Lower lobe of right lung (tissue), 2 donors: ENCODE measurements at regions not wholly inside any gene's neighbourhood (a gene's known extent, or its start where the extent isn't known, plus 50 kb on each side); places are given as distances from the start of the nearest gene placed in this dataset.

Experiments
- ATAC-seq, 2 donors: fragments of 200-7000 bp; cut with Tn5 transposase; one replicate each; pipeline ENCODE4 v1.9.1; 2020 to 2022; ENCODE audit warnings: mild to moderate bottlenecking in 2 of 2, moderate library complexity in 2 of 2
- DNase-seq: peaks from one replicate; pipeline ENCODE4 v3.0.0-alpha.2; 2020
- H3K27ac ChIP-seq: fragments of 200-600 bp; one replicate; pipeline ENCODE4 v1.8.0; 2022
- H3K27me3 ChIP-seq: fragments of 200-600 bp; one replicate; pipeline ENCODE4 v1.8.0; 2022; ENCODE audit warnings: low read depth
- H3K36me3 ChIP-seq: fragments of 200-600 bp; one replicate; pipeline ENCODE4 v1.8.0; 2022; ENCODE audit warnings: mild to moderate bottlenecking
- H3K4me1 ChIP-seq: fragments of 200-600 bp; one replicate; pipeline ENCODE4 v1.8.0; 2022
- H3K4me3 ChIP-seq: fragments of 200-600 bp; one replicate; pipeline ENCODE4 v1.8.0; 2022; ENCODE audit warnings: mild to moderate bottlenecking
- H3K9me3 ChIP-seq: fragments of 200-600 bp; one replicate; pipeline ENCODE4 v1.8.0; 2022
- intact Hi-C: fragments of 100-400 bp; cut with DNase I; formaldehyde crosslinking; loops from one replicate; pipeline ENCODE4 v1.11.0; 2022
- TF ChIP-seq, protein P1 (sequence below): fragments of 200-600 bp; IDR thresholded peaks from one replicate; pipeline ENCODE4 v1.8.0; 2022; ENCODE audit warnings: antibody characterized with exemption, mild to moderate bottlenecking
- donor health status: DM: no; HTN: yes; CAD: no; lungs with severe emphysema.

DNA sequence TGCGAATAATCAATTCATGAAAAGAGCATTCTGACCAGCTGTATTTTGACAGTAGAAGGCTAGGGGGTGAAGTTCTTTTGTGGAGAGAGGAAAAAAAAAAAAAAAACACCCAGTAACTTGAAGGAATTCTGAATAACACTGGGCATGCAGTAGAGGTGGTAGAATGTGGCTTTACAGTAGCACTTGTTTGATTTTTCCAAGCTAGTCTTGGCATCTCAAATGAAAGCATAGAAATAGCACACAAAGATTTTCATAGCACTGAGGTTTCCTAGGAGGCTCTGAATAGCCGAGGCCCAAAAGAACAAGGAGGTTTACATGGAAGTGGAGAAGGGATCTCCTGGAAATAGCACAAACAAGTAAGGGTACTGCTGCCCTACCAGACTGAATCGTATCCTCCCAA is 470.2 kb upstream of the CDH20 start:
- Histone ChIP-seq H3K9me3 (no peaks in the 10 kb centered on the region), H3K27ac (no peak overlapping the region), H3K4me3 (no peak overlapping the region), H3K36me3 (no peaks in the 10 kb centered on the region), H3K4me1 (no peaks in the 10 kb centered on the region), H3K27me3 (no peaks in the 10 kb centered on the region)
- DNase-seq: no peak
- TF ChIP-seq, protein P1, sequence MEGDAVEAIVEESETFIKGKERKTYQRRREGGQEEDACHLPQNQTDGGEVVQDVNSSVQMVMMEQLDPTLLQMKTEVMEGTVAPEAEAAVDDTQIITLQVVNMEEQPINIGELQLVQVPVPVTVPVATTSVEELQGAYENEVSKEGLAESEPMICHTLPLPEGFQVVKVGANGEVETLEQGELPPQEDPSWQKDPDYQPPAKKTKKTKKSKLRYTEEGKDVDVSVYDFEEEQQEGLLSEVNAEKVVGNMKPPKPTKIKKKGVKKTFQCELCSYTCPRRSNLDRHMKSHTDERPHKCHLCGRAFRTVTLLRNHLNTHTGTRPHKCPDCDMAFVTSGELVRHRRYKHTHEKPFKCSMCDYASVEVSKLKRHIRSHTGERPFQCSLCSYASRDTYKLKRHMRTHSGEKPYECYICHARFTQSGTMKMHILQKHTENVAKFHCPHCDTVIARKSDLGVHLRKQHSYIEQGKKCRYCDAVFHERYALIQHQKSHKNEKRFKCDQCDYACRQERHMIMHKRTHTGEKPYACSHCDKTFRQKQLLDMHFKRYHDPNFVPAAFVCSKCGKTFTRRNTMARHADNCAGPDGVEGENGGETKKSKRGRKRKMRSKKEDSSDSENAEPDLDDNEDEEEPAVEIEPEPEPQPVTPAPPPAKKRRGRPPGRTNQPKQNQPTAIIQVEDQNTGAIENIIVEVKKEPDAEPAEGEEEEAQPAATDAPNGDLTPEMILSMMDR: no peak
- no peak for ATAC-seq
- intact Hi-C loops: no loop called here

DNA sequence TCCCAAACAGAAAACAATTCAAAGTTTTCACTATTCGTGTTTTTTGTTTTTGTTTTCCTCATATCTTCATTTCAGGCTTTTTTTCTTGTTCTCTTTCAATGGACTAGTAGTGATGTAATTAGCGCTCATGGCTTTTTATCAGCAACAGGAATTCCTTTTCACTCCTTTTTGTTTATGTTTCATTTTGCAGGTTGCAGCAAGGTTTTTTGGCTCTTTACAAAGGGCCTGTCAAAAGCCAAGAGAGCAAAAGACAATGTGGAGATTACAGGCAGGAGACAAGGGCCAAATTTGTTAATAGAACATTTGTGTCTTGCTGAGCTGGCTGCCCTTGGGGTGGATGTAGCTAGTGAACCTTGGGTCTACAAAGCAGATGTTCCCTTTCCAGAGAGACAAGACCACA is 467.4 kb upstream of the CDH20 start:
- Histone ChIP-seq H3K4me1 (no peaks in the 10 kb centered on the region), H3K4me3 (no peak overlapping the region), H3K27ac (no peak overlapping the region), H3K9me3 (no peaks in the 10 kb centered on the region), H3K27me3 (no peaks in the 10 kb centered on the region), H3K36me3 (no peaks in the 10 kb centered on the region)
- ATAC-seq (no peak), DNase-seq (no peak)
- intact Hi-C loops: no loop called here
- TF ChIP-seq, protein P1: no peak

DNA sequence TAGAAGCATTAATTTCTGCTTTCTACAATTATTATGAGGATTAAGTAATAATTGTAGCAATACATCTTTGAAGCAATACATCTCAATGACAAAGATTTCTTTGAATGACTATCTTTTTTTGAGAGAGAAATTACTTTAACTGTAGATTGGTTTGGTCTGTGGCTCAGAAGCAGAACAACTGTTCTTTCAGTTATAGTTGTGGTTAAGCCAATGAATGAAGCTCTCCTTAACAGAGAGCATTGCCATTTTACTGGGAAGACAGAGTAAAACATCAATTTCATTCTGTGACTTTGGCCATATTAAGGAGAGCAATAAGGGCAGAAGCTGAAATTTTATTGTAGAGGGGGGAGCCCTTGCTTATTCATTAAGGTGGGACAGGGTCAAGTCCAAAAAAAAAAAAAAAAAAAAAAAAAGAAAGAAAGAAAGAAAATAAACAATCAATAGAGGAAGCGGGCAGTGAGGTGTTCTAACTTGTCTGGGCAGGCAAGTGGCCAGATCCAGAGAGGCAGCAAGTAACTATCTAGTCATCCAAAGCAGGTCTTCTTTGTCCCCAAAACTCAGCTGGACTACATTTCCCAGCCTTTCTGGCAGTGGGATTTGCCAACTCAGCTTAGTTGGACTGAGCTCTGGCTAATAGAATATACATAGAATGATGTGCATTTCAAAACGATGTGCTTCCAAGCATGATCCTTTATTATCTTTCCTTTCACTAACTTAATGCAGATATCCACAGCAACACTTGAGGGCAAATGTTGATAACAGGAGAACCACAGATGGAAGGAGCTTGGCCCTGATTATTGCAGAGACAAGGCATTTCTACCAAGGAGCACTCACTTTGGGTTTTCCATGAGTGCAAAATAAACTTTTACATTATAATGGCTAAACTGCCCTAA is 462.7 kb upstream of the CDH20 start:
- Histone ChIP-seq H3K27ac (no peak overlapping the region), H3K9me3 (no peaks in the 10 kb centered on the region), H3K4me3 (no peak overlapping the region), H3K27me3 (no peaks in the 10 kb centered on the region), H3K4me1 (no peaks in the 10 kb centered on the region), H3K36me3 (no peaks in the 10 kb centered on the region)
- ATAC-seq (no peak), DNase-seq (no peak)
- TF ChIP-seq, protein P1: no peak
- intact Hi-C loops: no loop called here

GRCh38 chr18:60872434-60872833 is 460.8 kb upstream of the CDH20 start:
- Histone ChIP-seq H3K27ac (no peak overlapping the region), H3K27me3 (no peaks in the 10 kb centered on the region), H3K4me3 (no peak overlapping the region), H3K9me3 (no peaks in the 10 kb centered on the region), H3K36me3 (no peaks in the 10 kb centered on the region), H3K4me1 (no peaks in the 10 kb centered on the region)
- ATAC-seq (no peak), DNase-seq (no peak)
- TF ChIP-seq, protein P1: no peak
- intact Hi-C loops: no loop called here

DNA sequence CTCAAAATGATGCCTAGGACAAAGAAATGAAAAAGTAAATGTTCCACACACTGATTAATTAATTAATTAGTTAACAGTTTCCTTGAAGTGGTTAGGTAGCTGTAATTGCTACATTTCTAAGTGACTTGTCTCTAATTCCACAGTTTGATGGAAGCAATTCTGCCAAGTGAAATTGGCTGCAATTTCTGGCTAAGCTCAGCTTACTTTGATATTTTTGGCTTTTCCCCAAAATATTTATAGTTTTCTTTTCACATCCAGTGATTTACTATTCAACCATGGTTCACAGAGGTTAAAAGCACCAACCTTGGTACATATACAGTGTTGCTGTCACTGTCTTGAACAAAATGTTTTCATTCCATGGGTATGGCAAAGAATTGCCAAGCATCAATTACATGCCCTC is 459.5 kb upstream of the CDH20 start:
- TF ChIP-seq, protein P1: no peak
- no peaks in the 10 kb centered on the region for H3K36me3 ChIP-seq
- H3K27me3 ChIP-seq: no peaks in the 10 kb centered on the region
- DNase-seq (no peak), ATAC-seq (no peak)
- intact Hi-C loops: no loop called here
- no peak overlapping the region for H3K27ac ChIP-seq
- H3K9me3 ChIP-seq: no peaks in the 10 kb centered on the region
- no peak overlapping the region for H3K4me3 ChIP-seq
- no peaks in the 10 kb centered on the region for H3K4me1 ChIP-seq
